Psoas muscle (tissue), 7 donors: ENCODE measurements at regions not wholly inside any gene's neighbourhood (a gene's known extent, or its start where the extent isn't known, plus 50 kb on each side); places are given as distances from the start of the nearest gene placed in this dataset.

Source experiments
- ATAC-seq, 4 donors: fragments of 200-7000 bp; cut with Tn5 transposase; one replicate each; pipeline ENCODE4 v1.9.1; 2020; ENCODE audit warnings: moderate library complexity in 3 of 4, mild to moderate bottlenecking in 2 of 4
- DNase-seq, 2 donors: peaks; one replicate each; pipeline ENCODE4 v3.0.0-alpha.2; 2020
- H3K27ac ChIP-seq: fragments of 200-600 bp; one replicate; pipeline ENCODE4 v1.8.0; 2022
- H3K27me3 ChIP-seq, 3 donors: fragments of 200-600 bp in 1 of 3; one replicate each; pipeline versions ENCODE4 v1.6.1 to v1.8.0; 2013 to 2022; ENCODE audit warnings: low read length in 2 of 3, mild to moderate bottlenecking in 2 of 3, moderate library complexity in 1 of 3; ENCODE audit not compliant: insufficient read depth in 3 of 3
- H3K36me3 ChIP-seq, 2 donors: fragments of 200-600 bp in 1 of 2; one replicate each; pipeline versions ENCODE4 v1.6.1 to v1.8.0; 2013 to 2022; ENCODE audit warnings: low read depth in 1 of 2, mild to moderate bottlenecking in 1 of 2, moderate library complexity in 1 of 2; ENCODE audit not compliant: insufficient read depth in 1 of 2
- H3K4me1 ChIP-seq: fragments of 200-600 bp; one replicate; pipeline ENCODE4 v1.8.0; 2022
- H3K4me3 ChIP-seq: fragments of 200-600 bp; one replicate; pipeline ENCODE4 v1.8.0; 2022; ENCODE audit warnings: mild to moderate bottlenecking
- H3K9me3 ChIP-seq: fragments of 200-600 bp; one replicate; pipeline ENCODE4 v1.8.0; 2022
- WGBS, 3 donors: extraction: QIAGEN DNeasy Blood & Tissue Kit; methylation state at CpG; one replicate each; pipeline versions ENCODE4 v1.1.6 to v1.1.7; 2013; 5-methylcytosine and 5-hydroxymethylcytosine counted together
- intact Hi-C, 2 donors: fragments of 100-400 bp; cut with DNase I; formaldehyde crosslinking; loops; one replicate each; pipeline versions ENCODE4 v1.11.0 to v1.14.2; 2022
- TF ChIP-seq, protein P1 (sequence below): fragments of 200-600 bp; IDR thresholded peaks from one replicate; pipeline ENCODE4 v1.8.0; 2022; ENCODE audit warnings: antibody characterized with exemption
- donor health status: healthy with polysubstance abuse.
- donor health status: DM: no; HTN: no; CAD: no; lungs with moderate emphysema.
- donor health status: Bipolar disorder and iron deficiency.
- donor health status: healthy.
- donor health status: DM: yes; HTN: yes; CAD: no.
- donor health status: DM: no; HTN: no; CAD: no.
- donor health status: DM: yes; HTN: yes; CAD: no.

DNA sequence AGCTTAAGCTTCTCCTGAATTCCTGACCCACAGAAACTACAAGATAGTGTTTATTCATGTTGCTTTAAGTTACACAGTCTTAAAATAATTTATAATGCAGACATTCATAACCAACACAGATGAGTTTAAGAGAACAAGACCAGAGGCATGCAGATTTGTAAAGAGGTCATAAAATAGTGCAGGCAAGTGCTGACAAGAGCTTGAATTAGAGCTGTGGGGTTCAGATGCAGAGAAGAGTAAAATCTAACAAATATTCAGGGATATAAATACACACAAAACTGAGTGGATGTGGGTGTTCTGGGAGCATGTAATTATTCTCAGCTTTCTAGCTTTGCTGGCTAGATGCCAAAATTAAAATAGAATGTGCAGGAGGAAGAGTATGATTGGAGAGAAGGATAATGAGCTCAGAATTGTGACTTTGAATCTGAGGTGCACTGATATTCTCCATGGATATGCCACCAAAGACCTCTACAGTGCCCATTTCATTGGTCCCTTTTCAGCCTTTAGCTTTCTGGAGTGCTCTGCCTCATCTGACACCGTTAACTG, 291.9 kb upstream of the SGK1 start:
- H3K4me1 ChIP-seq, result no peaks in the 10 kb centered on the region
- DNase-seq (no peak), ATAC-seq (no peak)
- H3K4me3 ChIP-seq, result no peak overlapping the region
- intact Hi-C loops, result no loop called here
- WGBS, 3 donors, result 64 to 92% (median 89%) methylated on average over 1 of the region's 1 CpG
- H3K27me3 ChIP-seq, result no peaks in the 10 kb centered on the region
- H3K27ac ChIP-seq, result no peak overlapping the region
- H3K36me3 ChIP-seq, result no peaks in the 10 kb centered on the region
- TF ChIP-seq, protein P1, sequence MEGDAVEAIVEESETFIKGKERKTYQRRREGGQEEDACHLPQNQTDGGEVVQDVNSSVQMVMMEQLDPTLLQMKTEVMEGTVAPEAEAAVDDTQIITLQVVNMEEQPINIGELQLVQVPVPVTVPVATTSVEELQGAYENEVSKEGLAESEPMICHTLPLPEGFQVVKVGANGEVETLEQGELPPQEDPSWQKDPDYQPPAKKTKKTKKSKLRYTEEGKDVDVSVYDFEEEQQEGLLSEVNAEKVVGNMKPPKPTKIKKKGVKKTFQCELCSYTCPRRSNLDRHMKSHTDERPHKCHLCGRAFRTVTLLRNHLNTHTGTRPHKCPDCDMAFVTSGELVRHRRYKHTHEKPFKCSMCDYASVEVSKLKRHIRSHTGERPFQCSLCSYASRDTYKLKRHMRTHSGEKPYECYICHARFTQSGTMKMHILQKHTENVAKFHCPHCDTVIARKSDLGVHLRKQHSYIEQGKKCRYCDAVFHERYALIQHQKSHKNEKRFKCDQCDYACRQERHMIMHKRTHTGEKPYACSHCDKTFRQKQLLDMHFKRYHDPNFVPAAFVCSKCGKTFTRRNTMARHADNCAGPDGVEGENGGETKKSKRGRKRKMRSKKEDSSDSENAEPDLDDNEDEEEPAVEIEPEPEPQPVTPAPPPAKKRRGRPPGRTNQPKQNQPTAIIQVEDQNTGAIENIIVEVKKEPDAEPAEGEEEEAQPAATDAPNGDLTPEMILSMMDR, result no peak
- H3K9me3 ChIP-seq, result no peaks in the 10 kb centered on the region

DNA sequence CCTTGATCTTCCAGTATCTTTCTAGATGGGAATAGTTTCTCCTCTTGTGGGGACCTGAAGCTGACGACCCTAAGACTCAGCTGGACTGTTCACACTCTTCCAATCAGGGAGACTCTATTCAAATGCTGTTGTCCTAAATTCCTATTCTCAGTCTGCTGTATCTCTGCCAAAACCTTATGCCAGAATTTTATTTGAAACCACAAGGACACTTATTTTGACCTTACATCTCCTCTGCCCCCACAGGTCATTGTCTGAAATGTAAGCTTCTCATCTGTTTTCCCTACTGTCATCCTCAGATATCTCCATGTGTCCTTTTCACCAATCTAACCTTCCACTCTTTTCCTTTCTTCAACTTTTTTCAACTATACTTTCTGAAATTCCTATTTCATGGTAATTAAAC, 289.5 kb upstream of the SGK1 start:
- WGBS, 3 donors, result 31 to 47% (median 43%) methylated on average over 1 of the region's 1 CpG
- no peaks in the 10 kb centered on the region for H3K36me3 ChIP-seq
- H3K27ac ChIP-seq, result no peak overlapping the region
- H3K4me3 ChIP-seq, result no peak overlapping the region
- no peak for ATAC-seq
- H3K27me3 ChIP-seq, result peaks cover 0 to 2% (median 0%) of the 10 kb centered on the region in 3 donors
- intact Hi-C loops, result no loop called here
- TF ChIP-seq, protein P1, result no peak
- no peaks in the 10 kb centered on the region for H3K9me3 ChIP-seq
- H3K4me1 ChIP-seq, result no peaks in the 10 kb centered on the region
- no peak for DNase-seq

DNA sequence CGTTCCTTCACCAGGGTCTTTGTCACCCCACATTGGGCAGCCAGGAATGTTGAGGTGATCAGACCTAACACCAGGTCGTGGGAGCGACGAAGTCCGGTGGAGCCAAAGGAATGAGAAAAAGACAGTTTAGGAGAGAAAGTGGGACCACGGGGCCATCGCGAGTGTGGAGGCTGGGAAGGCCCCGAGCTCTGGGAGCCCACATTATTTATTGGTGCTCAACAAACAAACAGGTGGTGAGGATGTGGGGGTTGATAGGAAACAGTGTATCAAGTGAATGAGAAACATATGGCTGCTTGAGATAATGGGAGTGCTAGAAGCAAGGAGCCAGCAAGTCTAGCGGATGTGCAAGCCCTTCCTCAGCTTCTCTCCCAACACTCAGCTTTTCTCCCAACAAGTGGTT, 287.1 kb upstream of the SGK1 start:
- no peak for ATAC-seq
- 92 to 94% (median 94%) methylated on average over 10 of the region's 10 CpGs for WGBS, 3 donors
- TF ChIP-seq, protein P1, result no peak
- peaks cover 3% of the 10 kb centered on the region for H3K9me3 ChIP-seq
- no peaks in the 10 kb centered on the region for H3K4me1 ChIP-seq
- peaks cover 0 to 2% (median 0%) of the 10 kb centered on the region in 3 donors for H3K27me3 ChIP-seq
- intact Hi-C loops, result no loop called here
- H3K4me3 ChIP-seq, result no peak overlapping the region
- no peaks in the 10 kb centered on the region for H3K36me3 ChIP-seq
- H3K27ac ChIP-seq, result no peak overlapping the region
- DNase-seq, result no peak

DNA sequence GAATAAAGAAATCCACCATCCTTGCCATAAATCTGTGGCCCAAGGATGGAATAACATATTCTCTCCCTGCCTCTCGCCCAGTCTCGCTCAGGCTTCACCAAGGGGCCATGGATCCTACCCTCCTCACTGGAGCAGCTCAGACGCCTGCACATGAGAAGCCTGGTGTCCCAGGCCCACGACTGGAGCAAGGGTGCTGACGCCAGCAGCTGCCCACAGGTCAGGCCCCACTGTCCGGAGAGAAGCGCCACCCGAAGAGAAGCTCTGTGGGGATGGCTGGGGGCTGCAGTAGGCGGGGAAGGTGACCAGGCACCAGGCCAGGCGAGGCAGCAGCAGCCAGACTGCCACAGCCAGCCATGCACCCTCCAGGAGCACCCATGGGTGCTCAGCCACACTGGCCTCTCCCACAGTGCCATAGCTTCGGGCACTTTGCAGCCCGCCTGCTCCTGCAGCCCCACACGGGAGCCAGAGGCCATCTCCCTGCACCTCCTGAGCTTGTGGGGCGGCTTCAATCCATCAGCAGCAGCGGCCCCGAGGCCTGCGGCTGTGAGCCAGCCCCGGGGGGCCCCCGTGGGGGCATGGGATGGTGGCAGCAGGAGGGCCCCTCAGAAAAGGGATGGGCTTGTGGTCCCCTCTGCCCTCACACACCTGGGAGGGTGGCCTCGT, 286.2 kb upstream of the SGK1 start:
- TF ChIP-seq, protein P1, result no peak
- Histone ChIP-seq H3K27me3 (peaks cover 0 to 2% (median 0%) of the 10 kb centered on the region in 3 donors), H3K4me3 (no peak overlapping the region), H3K36me3 (no peaks in the 10 kb centered on the region), H3K27ac (no peak overlapping the region), H3K4me1 (no peaks in the 10 kb centered on the region), H3K9me3 (peaks cover 3% of the 10 kb centered on the region)
- intact Hi-C loops, result no loop called here
- DNase-seq (no peak), ATAC-seq (no peak)
- 87 to 92% (median 90%) methylated on average over 17 to 20 of the region's 20 CpGs for WGBS, 3 donors

DNA sequence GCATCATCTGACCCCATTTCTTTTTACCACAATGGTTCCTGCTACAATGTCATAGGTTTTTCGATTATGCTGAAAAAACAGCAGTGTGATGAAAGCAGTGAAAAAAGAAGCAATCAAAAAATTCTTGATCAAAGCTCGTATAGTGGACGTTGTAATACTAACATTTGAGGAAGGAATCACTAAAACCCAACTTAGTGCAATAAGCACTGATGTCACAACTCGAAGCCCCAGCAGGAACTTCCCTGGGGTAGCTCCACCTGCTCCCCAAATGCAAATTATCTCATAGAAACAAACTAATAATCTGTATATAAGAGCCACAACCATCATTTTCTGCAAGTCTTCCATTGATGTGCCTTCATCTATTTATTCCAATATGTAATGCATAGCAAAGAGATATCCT, 285.6 kb upstream of the SGK1 start:
- intact Hi-C loops, result no loop called here
- peaks cover 3% of the 10 kb centered on the region for H3K9me3 ChIP-seq
- H3K27ac ChIP-seq, result no peak overlapping the region
- ATAC-seq (no peak), DNase-seq (no peak)
- peaks cover 0 to 2% (median 0%) of the 10 kb centered on the region in 3 donors for H3K27me3 ChIP-seq
- WGBS, 3 donors, result 89 to 94% (median 91%) methylated on average over 4 of the region's 4 CpGs
- TF ChIP-seq, protein P1, result no peak
- no peaks in the 10 kb centered on the region for H3K4me1 ChIP-seq
- no peak overlapping the region for H3K4me3 ChIP-seq
- no peaks in the 10 kb centered on the region for H3K36me3 ChIP-seq
